ENCODE measurements at regions not wholly inside any gene's neighbourhood (a gene's known extent, or its start where the extent isn't known, plus 50 kb on each side); places are given as distances from the start of the nearest gene placed in this dataset.

- DNase-seq (ENCODE audit: low spot score) (no peak), ATAC-seq (ENCODE audit: low FRiP score) (no peak)
- no peak for TF ChIP-seq CTCF (IDR thresholded peaks at IDR 0.05)
Observed at GRCh38 chr6:105900125-105900937, 185.8 kb upstream of the PRDM1 start.

- DNase-seq (ENCODE audit: low spot score): no peak
- no peak for ATAC-seq (ENCODE audit: low FRiP score)
- TF ChIP-seq CTCF (IDR thresholded peaks at IDR 0.05): no peak
Observed at GRCh38 chr6:105898286-105898685, 187.8 kb upstream of the PRDM1 start.

GRCh38 chr6:105897131-105897530 is 189.0 kb upstream of the PRDM1 start:
- no peak for TF ChIP-seq CTCF (IDR thresholded peaks at IDR 0.05)
- DNase-seq (ENCODE audit: low spot score): no peak
- ATAC-seq (ENCODE audit: low FRiP score): no peak

- no peak for TF ChIP-seq CTCF (IDR thresholded peaks at IDR 0.05)
- ATAC-seq (ENCODE audit: low FRiP score): no peak
Observed at GRCh38 chr6:105896821-105897095, 189.4 kb upstream of the PRDM1 start.

GRCh38 chr6:105896052-105896820 is 189.9 kb upstream of the PRDM1 start:
- DNase-seq (ENCODE audit: low spot score): no peak
- ATAC-seq (ENCODE audit: low FRiP score): no peak
- no peak for TF ChIP-seq CTCF (IDR thresholded peaks at IDR 0.05)

More at GRCh38 chr6:105896821-105897095, 189.4 kb upstream of the PRDM1 start:
- DNase-seq (ENCODE audit: low spot score): no peak

- ATAC-seq (ENCODE audit: low FRiP score): no peak
- no peak for TF ChIP-seq CTCF (IDR thresholded peaks at IDR 0.05)
- no peak for DNase-seq (ENCODE audit: low spot score)
Observed at GRCh38 chr6:105894556-105894955, 191.6 kb upstream of the PRDM1 start.

- no peak for TF ChIP-seq CTCF (IDR thresholded peaks at IDR 0.05)
- ATAC-seq (ENCODE audit: low FRiP score): no peak
- DNase-seq (ENCODE audit: low spot score): no peak
Observed at GRCh38 chr6:105893741-105894140, 192.4 kb upstream of the PRDM1 start.

Measured in omental fat pad (tissue), 3 donors.